Neural progenitor cell (in vitro differentiated cells): ENCODE measurements at regions not wholly inside any gene's neighbourhood (a gene's known extent, or its start where the extent isn't known, plus 50 kb on each side); places are given as distances from the start of the nearest gene placed in this dataset.

Source experiments
- CTCF ChIP-seq: fragments of 200-600 bp; sonication (generic); IDR thresholded peaks from 2 replicates; pipeline ENCODE4 v1.5.1; 2017; ENCODE audit warnings: antibody characterized with exemption, mild to moderate bottlenecking
- EZH2 ChIP-seq: fragments of 200-600 bp; sonication (generic); IDR thresholded peaks from 2 replicates; pipeline ENCODE4 v1.6.1; 2017; ENCODE audit warnings: antibody characterized with exemption, mild to moderate bottlenecking, moderate library complexity
- EZH2phosphoT487 ChIP-seq: fragments of 200-600 bp; sonication (generic); IDR thresholded peaks from 2 replicates; pipeline ENCODE4 v1.6.1; 2017; ENCODE audit warnings: antibody characterized with exemption

- TF ChIP-seq CTCF, result no peak
- TF ChIP-seq EZH2, result no peak
- no peak for TF ChIP-seq EZH2phosphoT487
Measured at GRCh38 chr5:4684946-4685345, 455.2 kb upstream of the ADAMTS16 start.
